ENCODE measurements at regions not wholly inside any gene's neighbourhood (a gene's known extent, or its start where the extent isn't known, plus 50 kb on each side); places are given as distances from the start of the nearest gene placed in this dataset.

GRCh38 chr4:38582445-38582844 is 81.6 kb upstream of the KLF3 start:
- no peak for DNase-seq (ENCODE audit: low read depth in 2 of 3, low spot score in 2 of 3)

GRCh38 chr4:38582889-38583470 is 81.0 kb upstream of the KLF3 start:
- peak in 1 of 3 experiments; percentile 5 for DNase-seq (ENCODE audit: low read depth in 2 of 3, low spot score in 2 of 3)

DNA sequence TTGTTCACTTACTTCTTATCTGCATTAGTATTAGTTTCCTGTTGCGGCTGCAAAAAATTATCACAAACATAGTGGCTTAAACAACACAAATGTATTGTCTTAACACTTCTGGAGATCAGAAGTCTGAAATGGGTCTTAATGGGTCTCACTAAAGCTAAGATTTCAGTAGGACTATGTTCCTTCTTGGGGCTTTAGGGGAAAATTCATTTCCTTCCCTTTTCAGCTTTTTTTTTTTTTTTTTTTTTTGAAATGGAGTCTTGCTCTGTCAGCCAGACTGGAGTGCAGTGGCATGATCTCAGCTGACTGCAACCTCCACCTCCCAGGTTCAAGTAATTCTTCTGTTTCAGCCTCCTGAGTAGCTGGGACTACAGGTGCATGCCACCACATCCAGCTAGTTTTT is 78.1 kb upstream of the KLF3 start:
- DNase-seq (ENCODE audit: low read depth in 2 of 3, low spot score in 2 of 3), result no peak

- DNase-seq (ENCODE audit: low read depth in 2 of 3, low spot score in 2 of 3), result no peak
Measured at GRCh38 chr4:38587106-38587505, 76.9 kb upstream of the KLF3 start.

DNA sequence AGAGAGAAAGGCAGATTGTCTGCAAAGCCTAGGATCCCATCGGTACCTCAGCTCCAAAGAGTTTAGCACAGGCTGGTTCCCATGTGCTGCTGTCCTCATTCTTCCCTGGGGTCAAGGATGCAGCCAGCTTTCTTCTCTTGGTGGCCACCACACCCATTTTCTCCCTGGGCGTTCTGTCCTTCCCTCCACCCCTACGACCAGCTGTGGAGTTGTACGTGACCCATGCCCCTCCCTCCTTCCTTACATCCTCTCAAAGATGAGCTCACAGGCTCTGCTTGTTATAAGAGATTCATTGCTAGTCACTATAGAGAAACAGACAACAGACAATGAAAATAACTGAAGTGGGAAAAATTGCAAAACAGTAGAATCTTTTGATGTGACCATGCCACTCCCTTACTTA is 74.0 kb upstream of the KLF3 start:
- DNase-seq (ENCODE audit: low read depth in 2 of 3, low spot score in 2 of 3), result no peak

GRCh38 chr4:38591617-38592337 is 72.2 kb upstream of the KLF3 start:
- no peak for DNase-seq (ENCODE audit: low read depth in 2 of 3, low spot score in 2 of 3)

DNA sequence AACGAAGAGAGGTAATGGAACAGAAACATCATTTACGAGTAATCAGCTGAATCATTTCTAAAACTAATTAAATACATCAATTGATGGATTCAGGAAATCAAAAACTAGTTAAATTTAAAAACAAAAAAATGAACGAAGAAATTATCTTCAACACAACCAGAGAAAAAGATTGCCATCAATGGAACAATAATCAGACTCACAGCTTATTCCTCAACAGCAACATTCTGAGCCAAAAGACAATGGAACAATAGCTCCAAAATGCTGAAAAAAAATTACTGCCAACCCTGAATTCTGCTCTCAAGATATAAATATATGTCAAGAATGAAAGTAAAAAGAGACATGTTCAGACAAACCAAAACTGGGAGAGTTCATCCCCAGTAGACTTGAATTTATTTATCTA is 65.5 kb upstream of the KLF3 start:
- DNase-seq (ENCODE audit: low read depth in 2 of 3, low spot score in 2 of 3), result no peak

- no peak for DNase-seq (ENCODE audit: low read depth in 2 of 3, low spot score in 2 of 3)
Measured at GRCh38 chr4:38600575-38600974, 63.4 kb upstream of the KLF3 start.

GRCh38 chr4:38601244-38601915 is 62.6 kb upstream of the KLF3 start:
- DNase-seq (ENCODE audit: low read depth in 2 of 3, low spot score in 2 of 3), result no peak

GRCh38 chr4:38601916-38602291 is 62.1 kb upstream of the KLF3 start:
- no peak for DNase-seq (ENCODE audit: low read depth in 2 of 3, low spot score in 2 of 3)

DNA sequence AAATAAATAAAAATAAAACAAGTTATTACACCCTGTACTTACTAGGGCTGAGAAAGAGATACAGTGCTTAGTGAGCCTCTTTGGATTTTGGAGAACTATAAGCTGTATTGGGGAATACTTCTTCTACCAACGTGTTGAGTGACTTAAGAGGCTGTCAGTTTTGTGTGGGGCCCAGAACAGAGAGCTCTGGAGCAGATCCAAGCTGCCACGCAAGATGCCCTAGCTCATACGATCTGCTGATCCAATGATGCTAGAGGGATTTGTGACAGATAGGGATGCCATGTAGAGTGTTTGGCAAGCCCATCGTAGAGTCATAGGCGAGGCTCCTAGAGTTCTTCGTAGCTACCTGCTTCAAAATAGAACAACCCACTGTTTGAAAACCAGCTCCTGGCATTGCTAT is 60.3 kb upstream of the KLF3 start:
- no peak for DNase-seq (ENCODE audit: low read depth in 2 of 3, low spot score in 2 of 3)

DNA sequence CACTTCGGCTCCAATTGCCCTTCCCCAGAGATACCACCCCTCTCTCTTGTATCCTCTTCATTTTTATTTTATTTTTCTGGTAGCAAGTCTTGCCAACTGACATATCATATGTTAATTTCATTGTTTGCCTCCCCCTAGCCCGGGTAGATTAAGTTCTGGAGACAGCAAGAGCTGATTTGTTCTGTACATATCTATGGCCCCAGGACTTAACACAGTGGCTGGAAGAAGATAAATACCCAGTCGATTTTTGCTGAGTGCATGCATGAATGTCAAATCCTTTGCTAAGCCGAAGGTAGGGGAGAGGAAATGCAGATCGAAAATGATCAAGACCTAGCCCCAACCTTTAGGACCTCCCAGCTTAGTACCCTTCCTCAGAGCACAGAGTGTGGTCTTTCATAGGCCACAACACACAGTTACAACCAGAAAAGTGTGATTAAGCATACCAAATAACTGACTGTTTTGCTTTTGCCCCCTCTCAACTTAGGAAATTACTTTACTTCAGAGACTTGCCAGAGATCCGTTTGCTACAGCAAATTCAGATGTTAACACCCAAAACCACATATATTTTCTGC is 58.7 kb upstream of the KLF3 start:
- DNase-seq (ENCODE audit: low read depth in 2 of 3, low spot score in 2 of 3), result no peak

- DNase-seq (ENCODE audit: low read depth in 2 of 3, low spot score in 2 of 3), result no peak
Measured at GRCh38 chr4:38605753-38606586, 58.0 kb upstream of the KLF3 start.

GRCh38 chr4:38606587-38606905 is 57.5 kb upstream of the KLF3 start:
- no peak for DNase-seq (ENCODE audit: low read depth in 2 of 3, low spot score in 2 of 3)

DNA sequence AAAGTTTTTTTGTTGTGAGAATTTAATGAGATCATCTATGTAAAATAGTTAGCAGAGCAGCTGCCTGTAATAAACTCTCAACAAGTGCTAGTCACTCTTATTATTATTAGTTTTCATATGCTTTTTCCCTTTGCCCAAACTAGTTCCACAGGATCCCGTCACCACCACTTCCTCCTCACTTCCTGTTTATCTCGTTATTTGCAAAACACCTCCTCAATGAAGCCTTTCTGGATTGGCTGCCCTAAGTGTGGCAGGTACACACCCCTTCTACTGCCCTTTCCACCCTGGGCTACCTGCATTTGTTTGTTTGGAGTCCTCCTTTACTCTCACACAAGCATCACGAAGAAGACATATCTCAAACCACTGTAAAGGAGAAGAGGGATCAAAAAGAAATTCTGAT is 54.4 kb upstream of the KLF3 start:
- DNase-seq (ENCODE audit: low read depth in 2 of 3, low spot score in 2 of 3), result no peak

- DNase-seq (ENCODE audit: low read depth in 2 of 3, low spot score in 2 of 3), result no peak
Measured at GRCh38 chr4:38610521-38610920, 53.5 kb upstream of the KLF3 start.

DNA sequence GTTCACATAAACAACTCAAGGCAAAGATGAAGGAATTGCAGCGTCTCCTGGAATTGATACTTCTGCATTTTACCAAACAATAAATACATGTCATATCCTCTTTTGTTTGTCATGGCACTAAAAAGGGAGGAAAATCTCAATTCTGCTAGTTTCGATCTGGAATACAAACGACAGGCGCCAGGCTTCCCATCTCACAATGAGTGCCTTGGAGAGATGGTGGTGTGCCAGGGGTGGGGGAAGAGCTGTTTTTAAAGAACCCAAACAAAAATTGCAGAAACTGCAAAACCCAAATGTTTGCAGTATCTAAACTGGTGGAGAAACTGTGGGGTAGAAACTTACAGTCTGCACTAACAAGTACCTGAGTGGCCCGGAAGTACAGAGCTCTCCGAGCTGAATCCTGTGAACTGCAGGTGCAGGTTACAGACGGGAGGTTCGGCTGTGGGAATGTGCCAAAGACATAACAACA is 53.0 kb upstream of the KLF3 start:
- no peak for DNase-seq (ENCODE audit: low read depth in 2 of 3, low spot score in 2 of 3)

DNA sequence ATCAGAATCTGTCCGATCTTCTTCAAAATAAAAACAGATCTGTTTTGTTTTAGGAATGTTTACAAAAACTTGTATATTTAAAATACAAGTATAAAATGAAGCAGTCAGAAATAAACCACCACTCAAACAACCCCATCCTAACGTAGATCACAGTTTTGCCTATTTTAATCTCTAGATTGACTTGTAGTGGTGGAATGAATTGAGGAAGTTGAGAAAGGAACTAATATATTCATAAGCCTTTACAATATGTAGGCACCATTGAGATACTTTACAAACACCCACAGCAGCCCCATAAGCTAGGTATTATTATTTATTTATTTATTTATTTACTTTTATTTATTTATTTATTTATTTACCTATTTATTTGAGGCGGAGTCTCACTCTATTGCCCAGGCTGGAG is 52.3 kb upstream of the KLF3 start:
- no peak for DNase-seq (ENCODE audit: low read depth in 2 of 3, low spot score in 2 of 3)

DNA sequence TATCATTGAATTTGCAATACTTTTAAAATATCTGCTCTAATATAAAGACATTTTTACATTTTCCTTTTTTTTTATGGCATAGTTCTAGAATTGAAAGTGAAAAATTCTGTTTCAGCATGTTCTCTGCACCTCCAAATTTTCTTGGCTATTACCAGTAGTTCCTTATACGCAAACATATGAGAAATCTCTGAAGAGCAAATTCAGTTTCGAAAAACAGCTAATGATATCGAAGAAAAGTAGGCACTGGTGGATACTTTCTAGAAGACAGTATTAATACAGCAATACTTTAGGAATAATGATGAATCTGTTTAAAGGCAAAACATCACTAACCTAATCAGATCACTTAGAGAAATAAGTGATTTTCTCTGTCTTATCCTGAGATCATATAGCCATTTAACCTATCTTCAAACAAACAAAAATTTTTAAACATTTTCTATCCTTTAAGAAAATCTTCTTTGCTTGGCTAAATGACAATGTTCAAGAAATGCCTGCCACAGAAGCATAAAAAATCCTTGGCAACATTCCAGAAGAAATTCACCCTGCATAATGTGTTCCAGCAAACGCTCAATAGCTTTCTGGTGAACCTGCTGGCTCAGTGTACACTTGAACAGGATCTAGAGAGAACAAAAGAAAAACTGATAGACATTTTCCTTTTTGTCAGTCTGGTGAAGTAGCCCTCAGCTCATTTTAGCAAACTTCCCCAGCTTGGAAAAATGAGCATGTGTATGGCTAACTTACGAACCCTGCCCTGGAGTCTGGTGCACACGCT is 51.2 kb upstream of the KLF3 start:
- DNase-seq (ENCODE audit: low read depth in 2 of 3, low spot score in 2 of 3), result no peak

All from activated CD8-positive, alpha-beta memory T cell treated with anti-CD3 and anti-CD28 coated beads for 48 hours (primary cell).